PC-3 (cell line): ENCODE measurements at regions not wholly inside any gene's neighbourhood (a gene's known extent, or its start where the extent isn't known, plus 50 kb on each side); places are given as distances from the start of the nearest gene placed in this dataset.
"Not testable (repeated sequence)": the region's sequence is repeated elsewhere in the genome, so short reads cannot be mapped to it uniquely, and the experiment has no call there.

Experiments
- ATAC-seq: fragments of 200-7000 bp; cut with Tn5 transposase; 2 replicates; pipeline ENCODE4 v1.9.1; 2020; ENCODE audit warnings: mild to moderate bottlenecking, moderate library complexity
- BruUV-seq: library from RNA; stranded (reverse); fragments of 400-500 nt; replicated peaks from 2 replicates; lab custom pipeline; 2021; lab: Mats Ljungman, UMichigan
- CTCF ChIA-PET: fragments of 300-600 bp; sonication (Branson Sonifier 250); formaldehyde crosslinking; loops from one replicate; lab custom pipeline; 2022; ENCODE audit warnings: antibody characterized with exemption; lab: Charles Lee
- POLR2A ChIA-PET: fragments of 300-600 bp; sonication (Branson Sonifier 250); formaldehyde crosslinking; loops from one replicate; lab custom pipeline; 2022; ENCODE audit warnings: antibody characterized with exemption; ENCODE audit not compliant: unreplicated experiment; lab: Charles Lee
- DNase-seq: peaks from one replicate; pipeline ENCODE4 v3.0.0-alpha.2; 2015
- H2AFZ ChIP-seq: fragments of 300-600 bp; sonication (generic); 2 replicates; pipeline ENCODE4 v1.6.0; 2016; ENCODE audit warnings: antibody characterized with exemption, low read length
- H3F3A ChIP-seq: fragments of 300-600 bp; sonication (generic); one replicate; pipeline ENCODE4 v1.6.0; 2017; ENCODE audit warnings: antibody characterized with exemption, low read length, control low read depth, mild to moderate bottlenecking; ENCODE audit not compliant: unreplicated experiment
- H3K27ac ChIP-seq: fragments of 300-600 bp; sonication (generic); 2 replicates; pipeline ENCODE4 v1.5.1; 2016; ENCODE audit warnings: mild to moderate bottlenecking, low read length
- H3K27me3 ChIP-seq: fragments of 300-600 bp; sonication (generic); 2 replicates; pipeline ENCODE4 v1.6.1; 2016; ENCODE audit warnings: low read length, mixed read lengths
- H3K36me3 ChIP-seq: fragments of 300-600 bp; sonication (generic); 2 replicates; pipeline ENCODE4 v1.6.1; 2016; ENCODE audit warnings: low read depth, mixed run types, low read length, mixed read lengths
- H3K4me1 ChIP-seq: fragments of 300-600 bp; sonication (generic); 2 replicates; pipeline ENCODE4 v1.5.1; 2016; ENCODE audit warnings: low read length; ENCODE audit not compliant: insufficient read depth
- H3K4me2 ChIP-seq: fragments of 300-600 bp; sonication (generic); 2 replicates; pipeline ENCODE4 v1.6.0; 2016; ENCODE audit warnings: low read length
- H3K4me3 ChIP-seq: fragments of 300-600 bp; sonication (generic); 2 replicates; pipeline ENCODE4 v1.5.1; 2016; ENCODE audit warnings: mild to moderate bottlenecking, low read length, mixed read lengths
- H3K79me2 ChIP-seq: fragments of 300-600 bp; sonication (generic); 2 replicates; pipeline ENCODE4 v1.6.1; 2017; ENCODE audit warnings: low read length, mixed read lengths
- H3K9ac ChIP-seq: fragments of 300-600 bp; sonication (generic); 2 replicates; pipeline ENCODE4 v1.6.0; 2016; ENCODE audit warnings: mild to moderate bottlenecking, low read length
- H3K9me2 ChIP-seq: fragments of 300-600 bp; sonication (generic); replicated peaks from 2 replicates; pipeline ENCODE4 v1.6.1; 2016; ENCODE audit warnings: mixed run types, low read length, mixed read lengths
- H3K9me3 ChIP-seq: fragments of 300-600 bp; sonication (generic); 2 replicates; pipeline ENCODE4 v1.6.1; 2016; ENCODE audit warnings: low read length, mixed read lengths
- H4K20me1 ChIP-seq: fragments of 300-600 bp; sonication (generic); 2 replicates; pipeline ENCODE4 v1.6.1; 2016; ENCODE audit warnings: low read length, mixed read lengths
- CTCF ChIP-seq: fragments of 300-600 bp; sonication (generic); conservative IDR thresholded peaks from 2 replicates; pipeline ENCODE4 v1.5.1; 2017; ENCODE audit warnings: antibody characterized with exemption, low read depth, mild to moderate bottlenecking, low read length
- EZH2 ChIP-seq: fragments of 300-600 bp; sonication (generic); IDR thresholded peaks from one replicate; pipeline ENCODE4 v1.6.1; 2017; ENCODE audit warnings: antibody characterized with exemption, mild to moderate bottlenecking, low read length; ENCODE audit not compliant: unreplicated experiment
- EZH2phosphoT487 ChIP-seq: fragments of 300-600 bp; sonication (generic); IDR thresholded peaks from 2 replicates; pipeline ENCODE4 v1.6.1; 2018; ENCODE audit warnings: mild to moderate bottlenecking, antibody characterized with exemption, low read length, borderline replicate concordance
- intact Hi-C: fragments of 100-400 bp; cut with micrococcal nuclease; formaldehyde crosslinking; loops from 2 replicates; pipeline ENCODE4 v1.9.0; 2023

DNA sequence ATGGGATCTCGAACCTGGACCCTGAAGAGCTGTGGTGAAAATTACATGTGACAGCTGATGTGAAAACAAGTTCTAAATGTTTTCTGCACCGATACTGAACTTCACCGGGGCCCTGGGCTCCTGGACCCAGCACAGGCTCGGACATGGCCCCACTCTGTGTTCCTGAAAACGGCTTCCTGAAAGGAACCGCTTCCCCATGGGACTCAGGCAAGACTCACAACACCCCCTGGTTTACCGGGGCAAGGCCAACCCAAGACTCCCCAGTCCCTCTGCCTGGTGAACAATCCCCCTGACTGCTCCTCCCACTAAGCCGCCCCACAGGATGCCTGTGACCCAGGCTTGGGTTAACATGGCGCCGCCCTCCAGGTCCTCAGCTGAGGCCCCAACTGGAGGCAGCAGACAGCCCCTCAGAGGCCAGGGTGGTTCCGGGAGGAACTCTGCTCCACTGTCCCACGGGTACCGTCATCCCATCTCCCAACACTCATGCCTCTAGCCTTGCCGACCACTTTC is 124.5 kb upstream of the FOXD4L5 start:
- Histone ChIP-seq H4K20me1 (no peaks in the 10 kb centered on the region), H3K36me3 (no peaks in the 10 kb centered on the region), H3K9ac (no peak overlapping the region), H3F3A (no peaks in the 10 kb centered on the region), H3K27ac (no peak overlapping the region), H3K9me3 (no peaks in the 10 kb centered on the region), H3K4me1 (no peaks in the 10 kb centered on the region), H3K4me2 (no peak overlapping the region), H2AFZ (no peak overlapping the region), H3K4me3 (no peak overlapping the region), H3K9me2 (no peaks in the 10 kb centered on the region), H3K27me3 (no peaks in the 10 kb centered on the region), H3K79me2 (no peaks in the 10 kb centered on the region)
- no peak for TF ChIP-seq CTCF
- TF ChIP-seq EZH2: no peak
- TF ChIP-seq EZH2phosphoT487: no peak
- BruUV-seq: no TSS peak
- intact Hi-C loops: no loop called here
- CTCF ChIA-PET: no interaction called here
- POLR2A ChIA-PET: no interaction called here
- DNase-seq (no peak), ATAC-seq (no peak)

GRCh38 chr9:65408806-65409205 is 123.8 kb upstream of the FOXD4L5 start:
- H3K27ac ChIP-seq, H3K4me2 ChIP-seq, H2AFZ ChIP-seq, intact Hi-C loops, H3K4me1 ChIP-seq, DNase-seq, H4K20me1 ChIP-seq, H3K4me3 ChIP-seq, H3F3A ChIP-seq, CTCF ChIA-PET, H3K27me3 ChIP-seq, H3K36me3 ChIP-seq, POLR2A ChIA-PET, H3K79me2 ChIP-seq, H3K9me3 ChIP-seq, H3K9me2 ChIP-seq, ATAC-seq, H3K9ac ChIP-seq, BruUV-seq: not testable (repeated sequence)

DNA sequence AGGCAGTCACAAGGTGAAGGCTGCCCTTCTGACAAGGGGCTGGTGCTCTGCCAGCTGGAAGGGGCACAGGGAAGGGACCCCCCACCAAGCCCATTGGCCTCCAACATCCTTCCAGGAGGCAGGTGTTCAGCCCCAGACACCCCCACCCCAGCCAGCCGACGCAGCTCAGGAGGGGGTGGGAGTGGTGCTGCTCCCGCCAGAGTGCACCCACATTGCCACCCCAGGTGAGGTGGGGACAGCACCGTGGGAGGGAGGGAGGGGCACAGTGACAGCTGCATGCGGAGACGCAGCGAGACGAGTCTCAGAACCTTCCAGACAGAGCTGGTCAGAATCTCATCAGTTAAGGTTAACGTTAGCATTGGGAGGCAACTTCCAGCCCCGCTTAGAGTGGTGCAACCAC is 121.6 kb upstream of the FOXD4L5 start:
- H3K79me2 ChIP-seq, H3K4me3 ChIP-seq, CTCF ChIA-PET, H3K27ac ChIP-seq, ATAC-seq, H3K4me1 ChIP-seq, H3K4me2 ChIP-seq, POLR2A ChIA-PET, H3K9ac ChIP-seq, H3K27me3 ChIP-seq, H4K20me1 ChIP-seq, H3K36me3 ChIP-seq, H3K9me2 ChIP-seq, H3K9me3 ChIP-seq, intact Hi-C loops, H2AFZ ChIP-seq, BruUV-seq, H3F3A ChIP-seq, DNase-seq: not testable (repeated sequence)

DNA sequence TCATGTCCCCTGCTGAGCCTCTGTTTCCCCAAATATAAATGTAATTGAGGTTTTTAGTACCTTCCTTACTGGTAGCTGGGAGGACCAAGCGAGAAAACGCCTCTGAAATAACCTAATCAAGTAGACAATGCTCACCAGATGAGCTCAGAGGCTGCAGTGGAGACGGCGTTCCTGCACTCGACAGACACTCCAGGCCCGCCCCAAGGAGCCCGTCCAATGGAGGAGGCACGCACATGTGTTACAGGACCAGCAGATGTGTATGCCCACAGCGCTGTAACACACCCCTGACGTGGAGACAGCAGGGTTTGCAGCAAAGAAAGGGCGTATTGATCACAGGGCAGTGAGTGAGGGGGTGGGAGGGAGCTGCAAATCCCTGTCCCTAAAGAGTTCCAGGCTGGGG is 120.8 kb upstream of the FOXD4L5 start:
- H3F3A ChIP-seq, CTCF ChIA-PET, H3K9ac ChIP-seq, BruUV-seq, H3K36me3 ChIP-seq, H3K4me3 ChIP-seq, H3K4me1 ChIP-seq, H3K27me3 ChIP-seq, ATAC-seq, H3K9me2 ChIP-seq, H3K9me3 ChIP-seq, POLR2A ChIA-PET, H3K4me2 ChIP-seq, DNase-seq, H3K79me2 ChIP-seq, intact Hi-C loops, H4K20me1 ChIP-seq, H3K27ac ChIP-seq, H2AFZ ChIP-seq: not testable (repeated sequence)
